ENCODE measurements at regions not wholly inside any gene's neighbourhood (a gene's known extent, or its start where the extent isn't known, plus 50 kb on each side); places are given as distances from the start of the nearest gene placed in this dataset.
"Not testable (repeated sequence)": the region's sequence is repeated elsewhere in the genome, so short reads cannot be mapped to it uniquely, and the experiment has no call there.

DNA sequence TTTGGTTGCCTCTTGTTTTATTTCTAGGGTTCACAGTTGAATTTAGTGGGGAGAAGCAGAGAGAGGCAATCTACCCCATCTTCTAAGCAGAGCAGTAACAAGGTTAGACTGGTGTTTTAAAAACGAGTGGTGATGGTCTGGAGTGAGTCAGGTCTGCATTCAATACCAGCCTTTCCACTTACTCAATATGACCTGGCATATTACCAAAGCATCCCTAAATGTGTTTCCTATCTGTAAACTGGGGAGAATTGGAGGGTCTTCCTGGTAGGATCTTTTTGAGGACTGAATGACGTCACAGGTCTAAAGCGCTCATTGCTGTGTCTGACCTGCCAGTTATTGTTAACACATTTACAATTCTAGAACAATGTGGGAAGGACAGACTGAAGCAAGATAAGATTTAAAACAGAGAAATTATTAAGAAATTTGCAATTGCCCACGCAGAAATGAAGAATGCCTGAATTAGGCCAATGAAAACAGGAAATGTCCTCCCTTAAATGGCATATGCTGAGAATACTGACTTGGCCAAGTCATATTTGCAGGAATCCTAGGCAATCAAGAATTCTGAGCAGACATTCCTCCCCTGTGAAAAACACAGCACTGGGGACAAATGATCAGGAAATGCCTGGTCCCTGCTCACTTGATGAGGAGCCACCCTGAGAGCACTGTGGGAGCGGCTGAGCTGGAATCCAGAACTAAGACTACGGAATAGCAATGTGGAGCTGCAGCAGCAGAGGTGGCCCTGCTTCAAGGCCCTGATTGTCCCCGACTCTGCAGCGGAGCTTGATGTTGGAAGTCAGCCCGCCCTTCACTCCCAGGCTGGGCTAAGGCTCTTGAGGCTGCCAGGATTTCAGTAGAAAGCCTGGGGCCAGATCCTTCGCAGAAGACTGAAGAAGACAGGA lies 184.5 kb upstream of the CXCL12 start:
- DNase-seq = no peak

GRCh38 chr10:44571701-44572100 lies 186.8 kb upstream of the CXCL12 start:
- no peak for DNase-seq

DNA sequence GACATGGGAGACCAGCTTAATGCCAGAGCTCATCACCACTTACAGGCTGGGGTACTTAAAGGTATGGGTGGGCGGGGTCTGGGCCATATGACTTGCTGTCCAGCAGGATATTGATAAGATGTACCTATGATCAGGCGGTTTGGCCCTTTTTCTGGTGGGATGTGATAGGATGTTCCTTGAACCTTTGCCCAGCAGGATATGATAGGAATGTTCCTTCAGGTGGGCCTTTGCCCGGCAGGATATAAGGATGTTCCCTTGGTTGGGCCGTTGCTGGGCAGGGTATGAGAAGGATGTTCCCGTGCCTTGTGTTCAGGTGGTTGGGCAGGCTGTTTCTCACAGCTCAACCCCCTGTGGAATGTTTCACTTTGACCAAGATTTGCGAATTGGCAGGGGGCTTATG lies 187.2 kb upstream of the CXCL12 start:
- no peak for DNase-seq

DNA sequence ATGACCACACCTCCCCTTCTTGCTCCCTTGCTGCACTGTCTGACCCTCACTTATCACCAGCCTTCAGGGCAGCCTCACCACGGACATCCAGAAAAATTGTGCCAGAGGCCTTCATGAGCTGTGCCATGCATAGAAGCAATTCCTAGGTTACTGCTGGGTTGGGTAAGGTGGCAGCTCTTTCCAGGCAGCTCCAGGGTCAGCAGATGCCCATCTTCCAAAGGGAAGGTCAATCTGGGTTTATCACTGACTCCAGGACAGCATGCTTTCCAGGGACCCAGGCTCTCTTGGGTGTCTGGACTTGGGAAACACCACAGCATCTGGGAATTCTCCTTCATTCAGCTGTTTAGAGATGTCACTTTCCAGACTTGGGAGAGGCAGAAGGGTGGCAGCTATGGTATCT lies 188.9 kb upstream of the CXCL12 start:
- no peak for DNase-seq

GRCh38 chr10:44574596-44575480 lies 189.9 kb upstream of the CXCL12 start:
- no peak for DNase-seq

DNA sequence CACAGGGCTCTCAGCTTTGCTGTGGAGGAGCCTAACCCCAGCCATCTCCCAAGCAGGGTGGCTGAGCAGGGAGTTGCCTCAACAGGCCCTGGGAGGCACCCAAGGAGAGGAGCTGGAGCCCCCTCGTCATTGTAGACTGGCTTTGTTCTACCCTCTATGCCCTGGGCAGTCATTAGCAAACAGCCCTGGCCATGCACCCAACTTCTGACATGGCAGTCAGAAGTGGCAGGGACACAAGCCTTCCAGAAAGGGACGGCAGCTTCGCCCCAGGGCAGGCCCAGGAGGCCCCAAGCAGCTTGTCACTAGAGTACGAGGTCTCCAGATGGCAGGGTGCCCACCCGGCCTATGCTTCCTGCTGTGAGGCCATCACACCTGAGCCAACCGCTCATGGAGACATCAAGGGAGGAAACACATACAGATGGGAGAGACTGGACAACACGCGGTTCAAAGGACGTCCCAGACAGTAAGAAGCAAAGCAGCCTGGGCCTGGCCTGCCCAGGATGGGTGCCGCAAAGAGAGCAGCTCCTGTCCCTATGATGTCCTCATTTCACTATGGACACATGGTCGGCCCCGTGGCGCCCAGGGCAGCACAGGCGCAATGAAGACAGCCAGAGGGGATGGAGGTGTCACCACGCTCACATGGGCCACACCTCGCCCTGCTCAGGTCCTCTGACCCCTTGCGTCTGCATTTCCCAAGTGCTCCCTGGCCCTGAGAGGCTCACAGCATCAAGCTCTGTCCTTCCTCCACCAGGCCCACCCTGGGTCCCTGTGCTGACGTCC lies 190.9 kb upstream of the CXCL12 start:
- DNase-seq = no peak

DNA sequence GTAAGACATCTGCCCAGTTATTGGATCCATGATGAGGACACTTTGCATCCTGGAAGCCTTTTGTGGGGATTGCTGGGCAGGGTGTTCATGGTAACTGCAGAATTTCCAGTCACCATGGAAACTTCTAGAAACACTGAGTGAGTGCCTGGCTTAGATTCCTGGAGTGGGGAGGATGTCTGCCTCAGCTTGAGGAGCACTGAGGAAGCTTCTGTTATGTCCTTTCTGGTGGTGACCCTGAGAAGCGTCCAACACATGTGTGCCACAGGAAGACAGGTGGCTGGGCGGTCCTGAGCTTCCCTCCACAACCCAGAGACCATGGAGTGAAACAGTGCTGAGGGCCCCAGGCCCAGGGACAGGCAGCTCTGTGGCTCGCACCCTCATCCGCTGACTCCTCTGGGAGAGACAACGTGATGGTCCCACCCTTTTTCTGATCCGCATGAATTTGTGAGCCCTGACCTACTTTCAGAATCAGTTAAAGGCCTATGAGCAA lies 191.8 kb upstream of the CXCL12 start:
- no peak for DNase-seq

DNA sequence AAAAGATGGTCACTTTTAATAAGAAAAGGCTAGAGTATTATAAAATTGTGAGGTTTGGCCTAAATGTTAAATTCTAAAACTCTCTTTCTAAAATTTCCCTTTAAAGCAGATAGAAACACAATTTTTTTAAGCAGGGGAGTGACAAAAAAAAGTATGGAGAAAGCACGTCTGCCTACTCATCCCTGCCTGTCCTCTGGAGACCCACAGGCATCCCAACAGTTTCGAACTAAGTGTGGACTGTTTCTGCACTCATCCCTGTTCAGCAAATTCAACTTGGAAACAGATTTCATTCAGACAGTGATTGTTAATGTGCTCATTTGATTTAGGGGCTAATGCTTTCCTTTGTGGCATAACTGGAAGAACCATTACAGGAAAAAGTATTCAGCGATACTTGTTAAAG lies 192.6 kb upstream of the CXCL12 start:
- no peak for DNase-seq

DNA sequence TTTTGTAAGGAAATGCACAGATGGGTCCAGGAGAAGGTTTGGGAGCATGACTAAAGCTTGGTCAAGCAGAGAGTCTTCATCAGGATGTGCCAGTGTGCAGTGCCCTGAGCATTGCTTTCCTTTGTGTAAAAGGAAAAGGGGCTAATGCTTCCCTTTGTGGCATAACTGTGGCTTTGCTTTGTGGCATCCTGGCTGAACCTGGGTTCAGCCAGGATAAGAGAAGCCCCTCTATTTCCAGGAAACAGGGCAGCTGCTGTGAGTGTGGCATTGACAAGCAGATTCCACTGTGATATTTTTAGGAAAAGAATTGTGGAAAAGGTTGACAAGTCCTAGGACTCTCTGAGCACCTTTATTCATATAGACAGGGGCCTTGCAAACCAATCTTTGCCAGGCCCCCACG lies 193.4 kb upstream of the CXCL12 start:
- DNase-seq = no peak

DNA sequence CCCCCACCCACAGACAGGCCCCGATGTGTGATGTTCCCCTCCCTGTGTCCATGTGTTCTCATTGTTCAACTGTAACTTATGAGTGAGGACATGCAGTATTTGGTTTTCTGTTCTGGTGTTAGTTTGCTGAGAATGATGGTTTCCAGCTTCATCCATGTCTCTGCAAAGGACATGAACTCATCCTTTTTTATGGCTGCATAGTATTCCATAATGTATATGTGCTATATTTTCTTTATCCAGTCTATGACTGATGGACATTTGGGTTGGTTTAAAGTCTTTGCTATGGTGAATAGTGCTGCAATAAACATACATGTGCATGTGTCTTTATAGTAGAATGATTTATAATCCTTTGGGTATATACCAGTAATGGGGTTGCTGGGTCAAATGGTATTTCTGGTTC lies 194.1 kb upstream of the CXCL12 start:
- not testable (repeated sequence) for DNase-seq

DNA sequence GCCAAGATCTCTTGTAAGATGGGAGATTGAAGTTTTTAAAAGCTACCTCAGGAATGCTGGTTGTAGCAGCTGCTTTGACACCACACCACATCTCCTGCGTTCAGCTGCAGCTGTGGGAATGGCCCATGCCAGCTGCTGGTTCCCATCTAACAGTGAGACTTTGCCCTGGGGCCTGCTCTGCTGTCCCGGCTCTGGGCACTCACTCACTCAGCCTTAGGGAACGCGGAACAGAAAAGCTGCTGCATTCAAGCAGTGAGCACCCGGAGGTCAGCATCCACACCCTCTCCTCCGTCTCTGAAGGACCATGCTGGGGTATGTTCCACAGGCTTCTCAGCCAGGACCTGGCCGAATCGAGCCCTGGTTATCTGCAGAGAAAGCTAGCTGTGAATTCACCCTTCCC lies 197.1 kb upstream of the CXCL12 start:
- no peak for DNase-seq

DNA sequence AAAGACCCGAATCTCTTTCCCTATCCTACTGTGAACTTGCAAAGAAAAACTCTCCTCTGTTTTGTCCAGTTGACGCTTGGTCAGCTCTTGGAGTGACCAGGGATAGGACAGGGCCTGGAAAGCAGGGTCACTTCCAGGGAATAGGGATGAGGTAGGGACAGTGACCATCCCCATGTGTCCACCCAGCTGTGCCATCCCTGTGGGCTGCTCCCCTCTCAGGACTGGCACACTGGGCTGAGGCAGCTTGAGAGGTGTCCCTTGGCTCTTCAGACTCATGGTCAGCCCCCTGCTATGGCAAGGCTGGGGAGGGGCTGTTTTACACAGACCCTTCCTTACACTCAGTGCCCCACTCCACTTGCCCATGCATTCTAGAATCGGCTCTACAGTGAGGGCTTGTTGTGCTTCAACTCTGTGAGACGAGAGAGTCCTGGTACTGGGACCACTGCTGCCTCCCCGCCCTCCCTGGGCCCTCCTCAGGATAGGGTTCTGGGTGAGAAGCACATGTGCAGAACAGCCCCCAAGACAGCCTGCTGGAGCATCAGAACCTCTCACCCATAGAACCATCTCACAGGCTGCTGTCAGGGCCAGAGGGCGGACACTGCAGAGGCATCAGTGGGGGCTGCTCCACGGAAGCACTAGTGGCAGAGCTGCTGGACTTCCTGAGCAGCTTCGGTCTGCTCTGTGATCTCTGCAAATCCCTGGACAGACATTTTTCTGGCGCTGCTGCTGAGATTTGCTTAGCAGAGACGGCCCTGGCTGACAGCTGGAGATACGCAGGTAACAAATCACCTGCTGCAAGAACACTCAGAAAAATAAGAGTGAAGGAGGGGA lies 202.8 kb upstream of the CXCL12 start:
- DNase-seq = no peak

DNA sequence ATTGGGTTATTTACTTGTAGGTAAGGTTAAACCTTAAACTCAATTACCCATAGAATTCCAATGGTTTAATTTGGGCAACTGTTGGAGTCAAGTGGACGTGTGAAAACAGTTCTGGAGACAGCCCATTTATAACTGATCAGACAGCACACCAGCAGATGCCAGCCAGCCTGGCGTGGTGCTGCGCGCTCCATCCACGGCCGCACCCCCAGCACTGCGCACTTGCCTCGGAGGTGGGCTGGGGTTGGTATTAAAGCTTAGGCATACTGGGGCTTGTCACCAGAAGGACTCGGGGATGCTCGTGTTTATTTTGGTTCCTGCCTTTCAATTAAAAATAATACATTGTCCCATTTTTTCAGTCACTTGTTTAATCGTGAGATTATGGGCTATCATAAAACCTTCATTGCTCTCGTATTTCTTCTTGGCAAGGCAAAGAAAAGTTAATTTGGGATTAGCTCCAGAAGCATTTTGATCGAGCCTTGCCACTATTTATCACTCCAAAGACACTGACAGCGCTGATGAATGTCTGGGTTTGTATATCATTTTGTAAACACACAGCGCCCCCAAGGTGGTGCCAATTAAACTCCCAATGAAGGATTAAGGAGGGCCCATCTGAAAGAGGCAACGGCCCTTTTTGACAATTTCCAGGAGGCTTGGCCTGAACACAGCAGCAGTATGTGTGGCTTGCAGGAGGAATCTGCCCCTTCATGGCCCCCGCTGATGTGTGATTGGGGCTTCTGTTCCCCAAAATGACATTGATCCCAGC lies 204.5 kb upstream of the CXCL12 start:
- DNase-seq = no peak

GRCh38 chr10:44589944-44590449 lies 205.1 kb upstream of the CXCL12 start:
- DNase-seq = no peak

GRCh38 chr10:44591911-44592310 lies 207.0 kb upstream of the CXCL12 start:
- no peak for DNase-seq

- DNase-seq = no peak
Measured at GRCh38 chr10:44593952-44594351, 209.1 kb upstream of the CXCL12 start.

DNA sequence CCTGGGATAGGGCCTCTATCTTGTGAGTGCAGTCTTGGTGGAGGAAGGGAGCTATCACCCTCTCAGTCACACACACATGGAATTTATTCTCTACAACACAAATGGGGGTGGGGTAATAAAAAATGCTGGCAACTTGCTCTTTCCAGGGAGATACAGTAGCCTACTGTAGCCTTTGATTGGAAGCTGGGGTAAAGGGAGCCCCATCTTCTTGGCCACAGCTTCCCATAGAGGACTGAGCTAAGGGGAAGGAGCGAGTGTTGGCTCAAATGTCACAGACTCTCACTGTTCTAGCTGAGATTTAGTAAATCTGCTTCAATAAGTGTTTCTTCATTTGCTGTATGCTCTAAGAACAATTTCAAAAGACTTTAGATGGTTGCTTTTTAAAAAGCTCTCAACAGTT lies 222.2 kb upstream of the CXCL12 start:
- no peak for DNase-seq

- DNase-seq = no peak
Measured at GRCh38 chr10:44618910-44619309, 234.0 kb upstream of the CXCL12 start.

DNA sequence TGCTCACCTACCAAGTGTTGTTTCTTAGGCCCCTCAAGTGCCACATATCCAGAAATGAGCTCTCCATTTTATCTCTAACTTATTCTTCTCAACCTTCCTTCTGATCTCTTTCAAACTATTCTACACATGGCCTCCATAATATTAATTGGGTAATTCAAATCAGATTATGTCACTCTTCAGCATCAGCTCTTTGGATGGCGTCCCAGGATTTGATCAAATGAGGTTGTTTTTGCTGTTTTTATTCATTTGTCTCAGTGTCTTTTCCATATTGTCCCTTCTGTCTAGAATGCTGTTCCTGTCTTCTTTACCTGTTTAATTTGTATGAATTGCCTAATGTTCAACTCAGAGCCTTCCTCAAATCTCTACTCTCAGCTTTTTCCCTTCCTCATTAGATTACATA lies 234.6 kb upstream of the CXCL12 start:
- DNase-seq = no peak

- no peak for DNase-seq
Measured at GRCh38 chr10:44619975-44620374, 235.1 kb upstream of the CXCL12 start.

Data from NCI-H510A (cell line).